GM18520 (cell line): ENCODE measurements at regions not wholly inside any gene's neighbourhood (a gene's known extent, or its start where the extent isn't known, plus 50 kb on each side); places are given as distances from the start of the nearest gene placed in this dataset.

ENCODE experiments used
- ATAC-seq: cut with Tn5 transposase; IDR thresholded peaks from one replicate; pipeline ENCODE4 v1.9.1; 2021; ENCODE audit not compliant: unreplicated experiment

GRCh38 chr6:48750861-48751260 is 639.9 kb upstream of the PTCHD4 start:
- no peak for ATAC-seq

GRCh38 chr6:48747471-48747870 is 636.5 kb upstream of the PTCHD4 start:
- no peak for ATAC-seq

GRCh38 chr6:48747040-48747439 is 636.0 kb upstream of the PTCHD4 start:
- no peak for ATAC-seq

GRCh38 chr6:48744948-48745347 is 634.0 kb upstream of the PTCHD4 start:
- no peak for ATAC-seq

- no peak for ATAC-seq
These were observed 632.7 kb upstream of the PTCHD4 start for GRCh38 chr6:48743738-48744137.

- no peak for ATAC-seq
These were observed 625.7 kb upstream of the PTCHD4 start for GRCh38 chr6:48736501-48737206.

- no peak for ATAC-seq
These were observed 624.8 kb upstream of the PTCHD4 start for GRCh38 chr6:48735846-48736245.

GRCh38 chr6:48733581-48733980 is 622.6 kb upstream of the PTCHD4 start:
- ATAC-seq = no peak

GRCh38 chr6:48714699-48715098 is 603.7 kb upstream of the PTCHD4 start:
- ATAC-seq = no peak

- ATAC-seq = no peak
These were observed 603.3 kb upstream of the PTCHD4 start for GRCh38 chr6:48714250-48714649.

- ATAC-seq = no peak
These were observed 602.6 kb upstream of the PTCHD4 start for GRCh38 chr6:48713612-48714011.

- ATAC-seq = no peak
These were observed 595.3 kb upstream of the PTCHD4 start for GRCh38 chr6:48706310-48706709.

GRCh38 chr6:48701572-48701971 is 590.6 kb upstream of the PTCHD4 start:
- ATAC-seq = no peak

GRCh38 chr6:48695872-48696271 is 584.9 kb upstream of the PTCHD4 start:
- ATAC-seq = no peak

- ATAC-seq = no peak
These were observed 580.4 kb upstream of the PTCHD4 start for GRCh38 chr6:48691420-48691819.

GRCh38 chr6:48689498-48689897 is 578.5 kb upstream of the PTCHD4 start:
- ATAC-seq = no peak

- ATAC-seq = no peak
These were observed 567.4 kb upstream of the PTCHD4 start for GRCh38 chr6:48678390-48678789.

- no peak for ATAC-seq
These were observed 560.5 kb upstream of the PTCHD4 start for GRCh38 chr6:48671505-48671904.

- no peak for ATAC-seq
These were observed 559.5 kb upstream of the PTCHD4 start for GRCh38 chr6:48670546-48670945.

GRCh38 chr6:48667797-48668196 is 556.8 kb upstream of the PTCHD4 start:
- ATAC-seq = no peak

- ATAC-seq = no peak
These were observed 553.8 kb upstream of the PTCHD4 start for GRCh38 chr6:48664826-48665225.

- no peak for ATAC-seq
These were observed 547.9 kb upstream of the PTCHD4 start for GRCh38 chr6:48658915-48659314.

GRCh38 chr6:48641544-48641943 is 530.5 kb upstream of the PTCHD4 start:
- ATAC-seq = no peak
